ENCODE measurements at regions not wholly inside any gene's neighbourhood (a gene's known extent, or its start where the extent isn't known, plus 50 kb on each side); places are given as distances from the start of the nearest gene placed in this dataset.

DNA sequence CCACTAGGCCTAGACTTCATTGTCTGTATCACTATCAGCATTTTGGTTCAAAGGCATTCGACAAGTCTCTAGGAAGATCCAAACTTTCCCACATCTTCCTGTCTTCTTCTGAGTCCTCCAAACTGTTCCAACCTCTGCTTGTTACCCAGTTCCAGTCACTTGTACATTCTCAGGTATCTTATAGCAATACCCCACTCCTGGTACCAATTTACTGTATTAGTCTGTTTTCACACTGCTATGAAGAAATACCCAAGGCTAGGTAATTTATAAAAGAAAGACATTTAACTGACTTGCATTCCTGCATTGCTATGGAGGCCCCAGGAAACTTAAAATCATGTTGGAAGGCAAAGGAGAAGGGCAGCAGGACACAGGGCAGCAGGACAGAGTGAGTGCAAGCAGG, 293.9 kb downstream of the ARAP2 start:
- TF ChIP-seq, protein P1, sequence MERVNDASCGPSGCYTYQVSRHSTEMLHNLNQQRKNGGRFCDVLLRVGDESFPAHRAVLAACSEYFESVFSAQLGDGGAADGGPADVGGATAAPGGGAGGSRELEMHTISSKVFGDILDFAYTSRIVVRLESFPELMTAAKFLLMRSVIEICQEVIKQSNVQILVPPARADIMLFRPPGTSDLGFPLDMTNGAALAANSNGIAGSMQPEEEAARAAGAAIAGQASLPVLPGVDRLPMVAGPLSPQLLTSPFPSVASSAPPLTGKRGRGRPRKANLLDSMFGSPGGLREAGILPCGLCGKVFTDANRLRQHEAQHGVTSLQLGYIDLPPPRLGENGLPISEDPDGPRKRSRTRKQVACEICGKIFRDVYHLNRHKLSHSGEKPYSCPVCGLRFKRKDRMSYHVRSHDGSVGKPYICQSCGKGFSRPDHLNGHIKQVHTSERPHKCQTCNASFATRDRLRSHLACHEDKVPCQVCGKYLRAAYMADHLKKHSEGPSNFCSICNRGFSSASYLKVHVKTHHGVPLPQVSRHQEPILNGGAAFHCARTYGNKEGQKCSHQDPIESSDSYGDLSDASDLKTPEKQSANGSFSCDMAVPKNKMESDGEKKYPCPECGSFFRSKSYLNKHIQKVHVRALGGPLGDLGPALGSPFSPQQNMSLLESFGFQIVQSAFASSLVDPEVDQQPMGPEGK (CRISPR knock-in tag; IDR thresholded peaks at IDR 0.05; ENCODE audit: borderline replicate concordance), result no peak
- TF ChIP-seq, protein P2, sequence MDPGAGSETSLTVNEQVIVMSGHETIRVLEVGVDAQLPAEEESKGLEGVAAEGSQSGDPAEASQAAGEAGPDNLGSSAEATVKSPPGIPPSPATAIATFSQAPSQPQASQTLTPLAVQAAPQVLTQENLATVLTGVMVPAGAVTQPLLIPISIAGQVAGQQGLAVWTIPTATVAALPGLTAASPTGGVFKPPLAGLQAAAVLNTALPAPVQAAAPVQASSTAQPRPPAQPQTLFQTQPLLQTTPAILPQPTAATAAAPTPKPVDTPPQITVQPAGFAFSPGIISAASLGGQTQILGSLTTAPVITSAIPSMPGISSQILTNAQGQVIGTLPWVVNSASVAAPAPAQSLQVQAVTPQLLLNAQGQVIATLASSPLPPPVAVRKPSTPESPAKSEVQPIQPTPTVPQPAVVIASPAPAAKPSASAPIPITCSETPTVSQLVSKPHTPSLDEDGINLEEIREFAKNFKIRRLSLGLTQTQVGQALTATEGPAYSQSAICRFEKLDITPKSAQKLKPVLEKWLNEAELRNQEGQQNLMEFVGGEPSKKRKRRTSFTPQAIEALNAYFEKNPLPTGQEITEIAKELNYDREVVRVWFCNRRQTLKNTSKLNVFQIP (CRISPR knock-in tag; IDR thresholded peaks at IDR 0.05; ENCODE audit: borderline replicate concordance, low read depth), result no peak
- TF ChIP-seq ZNF8 (CRISPR knock-in tag; IDR thresholded peaks at IDR 0.05) (no peak), OSR1 (CRISPR knock-in tag; IDR thresholded peaks at IDR 0.05) (no peak), ARNTL (CRISPR knock-in tag; IDR thresholded peaks at IDR 0.05; ENCODE audit: borderline replicate concordance, low read depth) (no peak), GLIS3 (CRISPR knock-in tag; IDR thresholded peaks at IDR 0.05) (no peak)

Measured in SK-N-SH treated with all-trans-retinoic acid at 6 μM for 48 hours (cell line).